Astrocyte (in vitro differentiated cells and primary cell): ENCODE measurements at regions not wholly inside any gene's neighbourhood (a gene's known extent, or its start where the extent isn't known, plus 50 kb on each side); places are given as distances from the start of the nearest gene placed in this dataset.

Source experiments
- CTCF ChIP-seq: IDR thresholded peaks from 2 replicates; pipeline ENCODE4 v1.5.1; 2011; ENCODE audit warnings: low read depth, mild to moderate bottlenecking, inconsistent platforms, low read length, moderate library complexity; ENCODE audit not compliant: insufficient read depth
- EZH2 ChIP-seq: IDR thresholded peaks from 2 replicates; pipeline ENCODE4 v1.6.1; 2012; ENCODE audit warnings: mild to moderate bottlenecking, low read length, inconsistent platforms; ENCODE audit not compliant: insufficient read depth

- TF ChIP-seq CTCF: no peak
- no peak for TF ChIP-seq EZH2
Measured at GRCh38 chr16:72493716-72494415, 321.9 kb upstream of the PMFBP1 start.
